Astrocyte of the spinal cord (primary cell): ENCODE measurements at regions not wholly inside any gene's neighbourhood (a gene's known extent, or its start where the extent isn't known, plus 50 kb on each side); places are given as distances from the start of the nearest gene placed in this dataset.

ENCODE experiments used
- DNase-seq: peaks from one replicate; pipeline ENCODE4 v3.0.0; 2011; ENCODE audit warnings: low read depth, low spot score
- H3K4me3 ChIP-seq: 2 replicates; pipeline ENCODE4 v1.5.1; 2011; ENCODE audit warnings: low read depth, mild to moderate bottlenecking, low read length, moderate library complexity
- CTCF ChIP-seq: IDR thresholded peaks from 2 replicates; pipeline ENCODE4 v1.5.1; 2012; ENCODE audit warnings: low read depth, mild to moderate bottlenecking, low read length, inconsistent platforms
- in situ Hi-C: cut with HindIII; loops from 2 replicates; pipeline ENCODE4 v1.10.0; 2017; ENCODE audit warnings: low sequenced_read_pairs

DNA sequence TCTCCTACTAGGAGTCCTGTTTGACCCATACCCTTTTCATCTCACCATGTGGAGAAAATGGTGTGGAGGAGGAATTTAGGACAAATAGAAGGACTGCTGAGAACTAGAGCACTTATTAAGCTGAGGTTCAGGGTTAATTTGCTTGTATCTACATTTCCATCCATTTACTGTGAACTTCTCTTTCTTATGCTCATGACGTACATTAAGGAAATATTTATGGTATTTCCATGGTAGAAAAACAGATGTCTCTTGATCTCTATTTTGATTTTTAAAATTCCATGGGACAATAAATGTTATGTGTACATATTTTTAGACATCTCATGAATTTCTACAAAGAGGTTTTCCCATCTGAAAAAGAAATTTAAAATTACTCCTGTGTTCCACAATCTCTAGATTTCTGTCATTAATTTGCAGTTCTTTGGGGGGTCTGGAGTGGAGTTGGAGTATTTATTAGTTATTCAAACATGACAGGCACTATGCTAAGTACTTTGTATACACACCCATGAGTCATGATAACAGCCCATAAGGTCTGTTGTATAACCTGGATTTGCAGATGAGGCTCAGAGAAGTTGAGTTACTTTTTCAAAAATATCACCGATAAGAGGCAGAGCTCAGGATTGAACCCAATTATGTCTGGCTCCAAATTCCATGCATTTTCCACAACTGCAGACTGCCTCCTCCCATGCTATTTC lies 112.6 kb downstream of the COPS8 start:
- DNase-seq: peak; percentile 61
- in situ Hi-C loops: no loop called here
- no peak for TF ChIP-seq CTCF
- no peak overlapping the region for H3K4me3 ChIP-seq

GRCh38 chr2:237199082-237199481 lies 113.4 kb downstream of the COPS8 start:
- DNase-seq: peak; percentile 59
- TF ChIP-seq CTCF: no peak
- in situ Hi-C loops: no loop called here
- H3K4me3 ChIP-seq: no peak overlapping the region

GRCh38 chr2:237199577-237199976 lies 113.9 kb downstream of the COPS8 start:
- in situ Hi-C loops: no loop called here
- TF ChIP-seq CTCF: no peak
- no peak overlapping the region for H3K4me3 ChIP-seq
- DNase-seq: no peak

DNA sequence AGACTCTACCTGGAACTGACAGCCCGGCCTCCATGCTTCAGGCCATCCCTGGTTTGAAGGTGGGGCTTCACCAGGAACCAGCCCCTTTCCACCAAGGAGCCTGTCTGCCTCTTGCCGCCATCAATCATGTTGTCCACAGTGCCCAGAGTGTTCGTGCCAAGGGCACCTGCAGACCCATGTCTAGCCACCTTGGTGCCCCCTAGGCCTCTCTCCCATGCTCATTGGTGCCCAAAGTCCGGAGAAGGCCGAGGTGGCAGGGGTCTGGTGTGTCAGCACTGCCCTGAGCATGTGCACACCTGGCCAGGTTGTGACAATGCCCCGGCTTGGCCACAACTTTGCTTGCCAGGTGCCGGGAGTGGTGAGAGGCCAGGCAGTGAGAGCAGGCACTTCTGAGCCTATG lies 114.8 kb downstream of the COPS8 start:
- in situ Hi-C loops: no loop called here
- no peak for TF ChIP-seq CTCF
- H3K4me3 ChIP-seq: no peak overlapping the region
- DNase-seq: no peak

GRCh38 chr2:237201461-237202287 lies 116.0 kb downstream of the COPS8 start:
- no peak overlapping the region for H3K4me3 ChIP-seq
- DNase-seq: peak; percentile 99
- in situ Hi-C loops: no loop called here
- TF ChIP-seq CTCF: no peak

- no peak for DNase-seq
- no peak overlapping the region for H3K4me3 ChIP-seq
- in situ Hi-C loops: no loop called here
- no peak for TF ChIP-seq CTCF
These were observed 116.8 kb downstream of the COPS8 start for GRCh38 chr2:237202288-237203030.
